ENCODE measurements at regions not wholly inside any gene's neighbourhood (a gene's known extent, or its start where the extent isn't known, plus 50 kb on each side); places are given as distances from the start of the nearest gene placed in this dataset.

- Mint-ChIP-seq H3K4me3 (peak overlapping the region; percentile 74), H3K27ac (peak overlapping the region; percentile 24)
Observed at GRCh38 chr1:22350171-22350923, 101.3 kb upstream of the ZBTB40 start.

GRCh38 chr1:22350924-22351767 is 100.5 kb upstream of the ZBTB40 start:
- Mint-ChIP-seq H3K27me3 (ENCODE audit: low read depth, poor library complexity) (peaks cover 86% of the 10 kb centered on the region), H3K4me3 (peak overlapping the region; percentile 71), H3K27ac (peak overlapping the region; percentile 45), H3K36me3 (ENCODE audit: low read depth) (no peaks in the 10 kb centered on the region), H3K9me3 (peaks cover 4% of the 10 kb centered on the region), H3K4me1 (peaks cover 54% of the 10 kb centered on the region)
- peak; percentile 42 for DNase-seq
- no peak for TF ChIP-seq CTCF (IDR thresholded peaks at IDR 0.05)

More at GRCh38 chr1:22350171-22350923, 101.3 kb upstream of the ZBTB40 start:
- peak; percentile 76 for DNase-seq
- Mint-ChIP-seq H3K9me3 (peaks cover 4% of the 10 kb centered on the region), H3K4me1 (peaks cover 54% of the 10 kb centered on the region), H3K36me3 (ENCODE audit: low read depth) (no peaks in the 10 kb centered on the region), H3K27me3 (ENCODE audit: low read depth, poor library complexity) (peaks cover 86% of the 10 kb centered on the region)
- TF ChIP-seq CTCF (IDR thresholded peaks at IDR 0.05), result no peak

DNA sequence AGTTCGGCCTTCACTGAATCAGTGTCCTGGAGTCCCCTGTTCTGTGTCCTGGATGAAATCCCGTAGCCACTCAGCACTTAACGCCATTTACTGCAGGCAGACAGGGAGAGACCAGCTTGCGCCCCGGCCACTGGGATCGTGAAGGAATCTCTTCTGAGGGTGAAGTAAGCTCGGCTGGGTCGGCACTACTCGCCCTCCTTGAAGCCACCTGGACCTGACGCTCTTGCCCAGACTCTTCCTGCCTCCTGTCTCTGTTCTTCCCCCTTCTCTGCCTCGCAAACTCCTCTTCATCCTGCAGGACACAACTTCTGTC is 99.9 kb upstream of the ZBTB40 start:
- no peak for DNase-seq
- H3K4me3 Mint-ChIP-seq, result peak overlapping the region; percentile 71
- H3K9me3 Mint-ChIP-seq, result peaks cover 4% of the 10 kb centered on the region
- TF ChIP-seq CTCF (IDR thresholded peaks at IDR 0.05), result no peak
- no peaks in the 10 kb centered on the region for H3K36me3 Mint-ChIP-seq (ENCODE audit: low read depth)
- H3K27me3 Mint-ChIP-seq (ENCODE audit: low read depth, poor library complexity), result peaks cover 86% of the 10 kb centered on the region
- peaks cover 48% of the 10 kb centered on the region for H3K4me1 Mint-ChIP-seq
- H3K27ac Mint-ChIP-seq, result peak overlapping the region; percentile 21

- H3K4me3 Mint-ChIP-seq, result no peak overlapping the region
- no peak for TF ChIP-seq CTCF (IDR thresholded peaks at IDR 0.05)
- H3K9me3 Mint-ChIP-seq, result peaks cover 4% of the 10 kb centered on the region
- peaks cover 86% of the 10 kb centered on the region for H3K27me3 Mint-ChIP-seq (ENCODE audit: low read depth, poor library complexity)
- H3K4me1 Mint-ChIP-seq, result peaks cover 47% of the 10 kb centered on the region
- DNase-seq, result no peak
- no peak overlapping the region for H3K27ac Mint-ChIP-seq
- no peaks in the 10 kb centered on the region for H3K36me3 Mint-ChIP-seq (ENCODE audit: low read depth)
Observed at GRCh38 chr1:22352355-22352754, 99.3 kb upstream of the ZBTB40 start.

GRCh38 chr1:22352896-22353295 is 98.8 kb upstream of the ZBTB40 start:
- H3K27me3 Mint-ChIP-seq (ENCODE audit: low read depth, poor library complexity), result peaks cover 86% of the 10 kb centered on the region
- no peaks in the 10 kb centered on the region for H3K36me3 Mint-ChIP-seq (ENCODE audit: low read depth)
- DNase-seq, result no peak
- no peak for TF ChIP-seq CTCF (IDR thresholded peaks at IDR 0.05)
- H3K27ac Mint-ChIP-seq, result no peak overlapping the region
- H3K4me3 Mint-ChIP-seq, result no peak overlapping the region
- H3K4me1 Mint-ChIP-seq, result peaks cover 42% of the 10 kb centered on the region
- peaks cover 4% of the 10 kb centered on the region for H3K9me3 Mint-ChIP-seq

Data from nephron progenitor cell (in vitro differentiated cells).